HEK293T (cell line): ENCODE measurements at regions not wholly inside any gene's neighbourhood (a gene's known extent, or its start where the extent isn't known, plus 50 kb on each side); places are given as distances from the start of the nearest gene placed in this dataset.

Source experiments
- ARNT ChIP-seq: fragments of 450-650 bp; IDR thresholded peaks from 2 replicates; pipeline ENCODE4 v1.6.1; 2017; ENCODE audit warnings: mild to moderate bottlenecking
- ELF4 ChIP-seq: fragments of 450-650 bp; IDR thresholded peaks from 2 replicates; pipeline ENCODE4 v1.6.1; 2017; ENCODE audit warnings: antibody characterized with exemption
- FOXA1 ChIP-seq: fragments of 450-650 bp; IDR thresholded peaks from 2 replicates; pipeline ENCODE4 v1.6.1; 2016; ENCODE audit warnings: mild to moderate bottlenecking
- FOXK2 ChIP-seq: fragments of 450-650 bp; IDR thresholded peaks from 2 replicates; pipeline ENCODE4 v1.6.1; 2016; ENCODE audit warnings: mild to moderate bottlenecking
- FOXM1 ChIP-seq: fragments of 450-650 bp; IDR thresholded peaks from 2 replicates; pipeline ENCODE4 v1.6.1; 2017; ENCODE audit warnings: mild to moderate bottlenecking, borderline replicate concordance
- HDGF ChIP-seq: fragments of 450-650 bp; IDR thresholded peaks from 2 replicates; pipeline ENCODE4 v1.6.1; 2017; ENCODE audit warnings: antibody characterized with exemption, borderline replicate concordance
- L3MBTL2 ChIP-seq: fragments of 450-650 bp; conservative IDR thresholded peaks from 2 replicates; pipeline ENCODE4 v1.6.1; 2016; ENCODE audit warnings: mild to moderate bottlenecking
- LEF1 ChIP-seq: fragments of 450-650 bp; IDR thresholded peaks from 2 replicates; pipeline ENCODE4 v1.6.1; 2017; ENCODE audit warnings: mild to moderate bottlenecking, borderline replicate concordance
- NFRKB ChIP-seq: fragments of 450-650 bp; IDR thresholded peaks from 2 replicates; pipeline ENCODE4 v1.6.1; 2016; ENCODE audit warnings: mild to moderate bottlenecking, moderate library complexity
- PKNOX1 ChIP-seq: fragments of 450-650 bp; IDR thresholded peaks from 2 replicates; pipeline ENCODE4 v1.6.1; 2016
- SP1 ChIP-seq: fragments of 450-650 bp; IDR thresholded peaks from 2 replicates; pipeline ENCODE4 v1.6.1; 2017
- SUZ12 ChIP-seq: fragments of 450-650 bp; IDR thresholded peaks from 2 replicates; pipeline ENCODE4 v1.6.1; 2016; ENCODE audit warnings: mild to moderate bottlenecking
- TARDBP ChIP-seq: fragments of 450-650 bp; IDR thresholded peaks from 2 replicates; pipeline ENCODE4 v1.6.1; 2016
- ZNF384 ChIP-seq: fragments of 450-650 bp; IDR thresholded peaks from 2 replicates; pipeline ENCODE4 v1.6.1; 2016

DNA sequence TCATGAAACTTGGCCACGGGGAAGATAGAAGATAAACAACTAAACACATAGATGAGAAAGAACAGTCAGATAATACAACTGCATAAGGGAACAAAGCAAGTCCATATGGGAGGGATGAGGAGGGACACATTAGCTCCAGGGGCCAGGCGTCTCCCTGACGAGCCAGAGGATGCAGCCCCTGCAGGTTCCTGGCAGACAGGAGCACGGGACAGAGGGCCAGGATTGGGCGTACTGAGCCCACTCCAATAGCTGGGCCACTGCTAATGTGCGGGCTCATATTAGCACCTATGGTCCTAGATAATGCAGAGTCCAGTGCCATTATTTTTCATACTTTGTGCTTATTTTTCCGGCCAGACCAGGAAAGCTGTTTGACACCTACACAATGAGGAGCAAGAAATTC is 182.9 kb downstream of the ANKRD60 start:
- TF ChIP-seq FOXA1 = no peak
- no peak for TF ChIP-seq ELF4
- no peak for TF ChIP-seq SP1
- TF ChIP-seq FOXM1 = no peak
- TF ChIP-seq ZNF384 = no peak
- TF ChIP-seq FOXK2 = no peak
- TF ChIP-seq NFRKB = no peak
- no peak for TF ChIP-seq PKNOX1
- no peak for TF ChIP-seq L3MBTL2
- TF ChIP-seq ARNT = no peak
- TF ChIP-seq TARDBP = no peak
- no peak for TF ChIP-seq SUZ12
- TF ChIP-seq HDGF = no peak
- no peak for TF ChIP-seq LEF1
